Mucosa of descending colon (tissue), 3 donors: ENCODE measurements at regions not wholly inside any gene's neighbourhood (a gene's known extent, or its start where the extent isn't known, plus 50 kb on each side); places are given as distances from the start of the nearest gene placed in this dataset.
"Not testable (repeated sequence)": the region's sequence is repeated elsewhere in the genome, so short reads cannot be mapped to it uniquely, and the experiment has no call there.

ENCODE experiments used
- ATAC-seq: fragments of 200-7000 bp; cut with Tn5 transposase; one replicate; pipeline ENCODE4 v1.9.1; 2020; ENCODE audit warnings: mild to moderate bottlenecking, moderate library complexity
- DNase-seq, 3 donors: peaks; one replicate each; pipeline ENCODE4 v3.0.0-alpha.2; 2020
- H3K36me3 ChIP-seq: fragments of 200-600 bp; one replicate; pipeline ENCODE4 v1.8.0; 2021; ENCODE audit warnings: low read depth, mild to moderate bottlenecking
- H3K4me1 ChIP-seq: fragments of 200-600 bp; one replicate; pipeline ENCODE4 v1.8.0; 2021; ENCODE audit warnings: low read depth, mild to moderate bottlenecking
- H3K4me3 ChIP-seq: fragments of 200-600 bp; one replicate; pipeline ENCODE4 v1.8.0; 2021; ENCODE audit warnings: mild to moderate bottlenecking
- H3K9me3 ChIP-seq: fragments of 200-600 bp; one replicate; pipeline ENCODE4 v1.8.0; 2021; ENCODE audit warnings: mild to moderate bottlenecking
- CTCF ChIP-seq: fragments of 200-600 bp; IDR thresholded peaks from one replicate; pipeline ENCODE4 v1.8.0; 2022; ENCODE audit warnings: antibody characterized with exemption, mild to moderate bottlenecking
- intact Hi-C, 2 donors: fragments of 100-400 bp; cut with DNase I in 1 of 2; cut with micrococcal nuclease in 1 of 2; formaldehyde crosslinking; loops; one replicate each; pipeline versions ENCODE4 v1.11.0 to v1.11.1; 2022; cut with DNase I, micrococcal nuclease
- donor health status: DM: no; HTN: no; CAD: no; lungs with moderate emphysema.
- donor health status: DM: no; HTN: no; CAD: no.
- donor health status: DM: no; HTN: yes; CAD: no.

- intact Hi-C loops, result no loop called here
- TF ChIP-seq CTCF, result no peak
- no peaks in the 10 kb centered on the region for H3K36me3 ChIP-seq
- ATAC-seq, result no peak
- H3K4me1 ChIP-seq, result no peaks in the 10 kb centered on the region
- DNase-seq, result no peak
- H3K9me3 ChIP-seq, result peaks cover 21% of the 10 kb centered on the region
- H3K4me3 ChIP-seq, result no peak overlapping the region
These were observed 158.6 kb upstream of the LMCD1 start for GRCh38 chr3:8343058-8343457.

- intact Hi-C loops, result no loop called here
- DNase-seq (no peak), ATAC-seq (no peak)
- H3K9me3 ChIP-seq, result peaks cover 23% of the 10 kb centered on the region
- H3K4me3 ChIP-seq, result no peak overlapping the region
- H3K36me3 ChIP-seq, result no peaks in the 10 kb centered on the region
- H3K4me1 ChIP-seq, result no peaks in the 10 kb centered on the region
- no peak for TF ChIP-seq CTCF
These were observed 156.2 kb upstream of the LMCD1 start for GRCh38 chr3:8345398-8345797.

- peaks cover 23% of the 10 kb centered on the region for H3K9me3 ChIP-seq
- H3K4me3 ChIP-seq, result no peak overlapping the region
- H3K36me3 ChIP-seq, result no peaks in the 10 kb centered on the region
- no peak for TF ChIP-seq CTCF
- DNase-seq (no peak), ATAC-seq (no peak)
- intact Hi-C loops, result no loop called here
- no peaks in the 10 kb centered on the region for H3K4me1 ChIP-seq
These were observed 153.5 kb upstream of the LMCD1 start for GRCh38 chr3:8348076-8348475.

GRCh38 chr3:8352475-8352874 lies 149.1 kb upstream of the LMCD1 start:
- H3K36me3 ChIP-seq, result no peaks in the 10 kb centered on the region
- no peak for DNase-seq
- intact Hi-C loops, result no loop called here
- TF ChIP-seq CTCF, result no peak
- H3K4me1 ChIP-seq, result no peaks in the 10 kb centered on the region
- H3K4me3 ChIP-seq, result no peak overlapping the region
- ATAC-seq, result no peak
- peaks cover 6% of the 10 kb centered on the region for H3K9me3 ChIP-seq

- TF ChIP-seq CTCF, result no peak
- no peak for ATAC-seq
- H3K4me3 ChIP-seq, result no peak overlapping the region
- H3K9me3 ChIP-seq, result no peaks in the 10 kb centered on the region
- H3K36me3 ChIP-seq, result no peaks in the 10 kb centered on the region
- DNase-seq, result no peak
- intact Hi-C loops, result no loop called here
- no peaks in the 10 kb centered on the region for H3K4me1 ChIP-seq
These were observed 148.3 kb upstream of the LMCD1 start for GRCh38 chr3:8353364-8353763.

- ATAC-seq (no peak), DNase-seq (no peak)
- intact Hi-C loops, result no loop called here
- Histone ChIP-seq H3K4me3 (no peak overlapping the region), H3K4me1 (no peaks in the 10 kb centered on the region), H3K9me3 (no peaks in the 10 kb centered on the region), H3K36me3 (no peaks in the 10 kb centered on the region)
- no peak for TF ChIP-seq CTCF
These were observed 146.3 kb upstream of the LMCD1 start for GRCh38 chr3:8355346-8355745.

GRCh38 chr3:8356066-8356465 lies 145.6 kb upstream of the LMCD1 start:
- intact Hi-C loops, ATAC-seq, H3K36me3 ChIP-seq, DNase-seq, H3K4me3 ChIP-seq, H3K9me3 ChIP-seq, H3K4me1 ChIP-seq: not testable (repeated sequence)
